ENCODE measurements at regions not wholly inside any gene's neighbourhood (a gene's known extent, or its start where the extent isn't known, plus 50 kb on each side); places are given as distances from the start of the nearest gene placed in this dataset.
"Not testable (repeated sequence)": the region's sequence is repeated elsewhere in the genome, so short reads cannot be mapped to it uniquely, and the experiment has no call there.

DNA sequence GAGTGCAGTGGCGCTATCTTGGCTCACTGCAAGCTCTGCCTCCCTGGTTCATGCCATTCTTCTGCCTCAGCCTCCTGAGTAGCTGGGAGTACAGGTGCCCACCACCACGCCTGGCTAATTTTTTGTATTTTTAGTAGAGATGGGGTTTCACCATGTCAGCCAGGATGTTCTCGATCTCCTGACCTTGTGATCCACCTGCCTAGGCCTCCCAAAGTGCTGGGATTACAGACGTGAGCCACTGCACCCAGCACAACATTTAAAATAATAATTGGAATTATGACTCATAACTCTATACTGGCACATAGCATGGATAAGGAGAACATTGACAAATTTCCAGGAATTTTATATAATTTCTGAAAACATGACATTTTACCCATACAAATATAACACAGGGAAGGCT is 54.2 kb downstream of the DBET start:
- H3K27ac Mint-ChIP-seq; H3K9me3 Mint-ChIP-seq; H3K36me3 Mint-ChIP-seq; H3K4me1 Mint-ChIP-seq (ENCODE audit: low read depth); DNase-seq; intact Hi-C loops (cut with micrococcal nuclease); H3K27me3 Mint-ChIP-seq; POLR2A ChIA-PET; H3K4me3 Mint-ChIP-seq; CTCF ChIA-PET: not testable (repeated sequence)

DNA sequence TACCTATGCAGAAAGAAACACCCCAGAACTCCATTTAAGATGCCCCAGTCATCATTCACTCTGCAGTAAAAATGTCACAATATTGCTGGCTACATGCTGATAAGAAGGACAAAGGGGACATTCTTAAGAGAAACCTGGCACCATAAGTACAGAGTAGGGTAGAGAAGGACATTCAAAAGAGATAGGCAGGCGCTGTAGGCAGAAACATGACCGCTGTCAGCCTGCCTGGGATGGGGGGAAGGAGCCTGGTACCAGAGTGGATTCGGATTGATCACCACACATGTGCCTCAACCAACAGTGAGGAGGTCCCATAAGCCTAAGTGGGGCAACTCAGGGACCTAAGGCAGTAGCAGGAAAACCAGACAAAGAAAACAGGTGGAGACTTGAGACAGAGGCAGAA is 54.1 kb upstream of the DUX4 start:
- H3K36me3 Mint-ChIP-seq; POLR2A ChIA-PET; H3K27me3 Mint-ChIP-seq; H3K9me3 Mint-ChIP-seq; DNase-seq; H3K27ac Mint-ChIP-seq; H3K4me3 Mint-ChIP-seq; intact Hi-C loops (cut with micrococcal nuclease); H3K4me1 Mint-ChIP-seq (ENCODE audit: low read depth); CTCF ChIA-PET: not testable (repeated sequence)

DNA sequence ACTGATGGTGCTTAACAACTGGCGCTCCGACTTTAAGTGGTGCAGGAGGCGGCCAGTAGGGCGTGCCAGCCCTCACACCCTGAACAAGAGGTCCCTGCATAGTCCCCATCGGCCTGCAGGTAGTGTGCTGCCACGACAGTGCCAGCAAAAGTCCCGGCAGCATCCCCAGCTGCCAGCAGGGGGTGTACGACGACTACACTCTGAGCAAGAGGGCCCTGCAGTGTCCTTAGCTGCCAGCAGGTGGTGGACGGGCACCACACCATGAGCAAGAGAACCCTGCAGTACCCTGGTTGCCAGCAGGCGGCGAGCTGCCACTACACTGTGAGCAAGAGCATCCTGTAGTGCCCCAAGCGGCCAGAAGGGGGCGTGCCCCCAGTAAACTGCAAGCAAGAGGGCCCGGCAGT is 53.5 kb upstream of the DUX4 start:
- H3K27me3 Mint-ChIP-seq; intact Hi-C loops (cut with micrococcal nuclease); H3K4me3 Mint-ChIP-seq; H3K9me3 Mint-ChIP-seq; POLR2A ChIA-PET; H3K27ac Mint-ChIP-seq; H3K4me1 Mint-ChIP-seq (ENCODE audit: low read depth); H3K36me3 Mint-ChIP-seq; CTCF ChIA-PET: not testable (repeated sequence)
- peak; percentile 56 for DNase-seq

DNA sequence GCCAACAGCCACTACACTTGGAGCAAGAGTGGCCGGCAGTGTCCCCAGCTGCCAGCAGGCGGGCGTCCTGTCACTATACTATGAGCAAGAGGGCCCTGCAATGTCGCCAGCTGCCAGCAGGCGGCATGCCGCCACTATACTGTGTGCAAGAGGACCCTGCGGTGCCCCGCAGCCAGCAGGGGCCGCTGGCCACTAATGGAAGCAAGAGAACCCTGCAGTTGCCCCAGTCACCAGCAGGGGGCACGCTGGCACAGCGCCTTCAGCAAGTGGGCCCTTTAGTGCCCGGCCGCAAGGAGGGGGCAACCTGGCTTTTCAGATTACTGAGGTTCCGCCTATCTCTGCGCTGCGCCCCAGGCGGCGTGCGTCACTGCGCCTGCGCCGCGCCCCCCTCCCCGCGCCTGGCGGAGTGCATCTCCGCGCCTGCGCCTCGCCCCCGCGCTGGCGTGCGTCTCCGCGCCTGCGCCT is 53.0 kb upstream of the DUX4 start:
- H3K9me3 Mint-ChIP-seq; H3K27ac Mint-ChIP-seq; intact Hi-C loops (cut with micrococcal nuclease); H3K36me3 Mint-ChIP-seq; POLR2A ChIA-PET; CTCF ChIA-PET; H3K4me1 Mint-ChIP-seq (ENCODE audit: low read depth); H3K27me3 Mint-ChIP-seq; DNase-seq; H3K4me3 Mint-ChIP-seq: not testable (repeated sequence)

DNA sequence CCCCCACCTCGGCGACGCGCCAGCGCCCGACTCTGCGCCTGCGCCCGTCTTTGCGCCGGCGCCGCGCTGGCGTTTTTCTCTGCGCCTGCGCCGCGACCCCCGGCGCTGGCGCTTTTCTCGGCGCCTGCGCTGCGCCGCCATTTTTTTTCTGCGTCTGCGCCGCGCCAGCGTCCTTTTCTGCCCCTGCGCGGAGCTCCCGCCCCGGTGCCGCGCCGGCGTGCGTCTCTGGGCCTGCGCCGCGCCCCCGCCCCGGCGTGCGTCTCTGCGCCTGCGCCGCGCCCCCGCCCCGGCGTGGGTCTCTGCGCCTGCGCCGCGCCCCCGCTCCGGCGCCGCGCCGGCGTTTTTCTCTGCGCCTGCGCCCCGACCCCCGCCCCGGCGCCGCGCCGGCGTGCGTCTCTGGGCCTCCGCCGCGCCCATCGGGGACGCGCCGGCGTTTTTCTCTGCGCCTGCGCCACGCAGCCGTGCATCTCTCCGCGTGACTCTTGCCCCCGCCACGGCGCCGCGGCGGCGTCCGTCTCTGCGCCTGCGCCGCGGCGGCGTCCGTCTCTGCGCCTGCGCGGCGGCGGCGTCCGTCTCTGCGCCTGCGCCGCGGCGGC is 52.4 kb upstream of the DUX4 start:
- H3K9me3 Mint-ChIP-seq; CTCF ChIA-PET; DNase-seq; H3K27me3 Mint-ChIP-seq; H3K4me1 Mint-ChIP-seq (ENCODE audit: low read depth); H3K4me3 Mint-ChIP-seq; intact Hi-C loops (cut with micrococcal nuclease); H3K27ac Mint-ChIP-seq; POLR2A ChIA-PET; H3K36me3 Mint-ChIP-seq: not testable (repeated sequence)

DNA sequence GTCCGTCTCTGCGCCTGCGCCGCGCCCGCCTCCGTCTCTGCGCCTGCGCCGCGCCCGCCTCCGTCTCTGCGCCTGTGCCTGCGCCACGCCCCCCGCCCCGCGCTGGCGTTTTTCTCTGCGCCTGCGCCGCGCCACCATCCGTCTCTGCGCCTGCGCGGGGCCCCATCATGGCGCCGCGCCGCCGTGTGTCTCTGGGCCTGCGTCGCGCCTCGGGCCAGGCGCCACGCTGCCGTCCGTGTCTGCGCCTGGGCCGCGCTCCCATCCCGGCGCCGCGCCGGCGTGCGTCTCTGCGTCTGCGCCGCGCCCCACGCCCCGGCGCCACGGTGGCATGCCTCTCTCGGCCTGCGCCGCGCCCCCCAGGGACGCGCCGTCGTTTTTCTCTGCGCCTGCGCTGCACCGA is 51.8 kb upstream of the DUX4 start:
- no peak for DNase-seq
- POLR2A ChIA-PET = no interaction called here
- intact Hi-C loops (cut with micrococcal nuclease) = no loop called here
- Mint-ChIP-seq H3K36me3 (no peaks in the 10 kb centered on the region), H3K9me3 (peaks cover 3% of the 10 kb centered on the region), H3K27ac (no peak overlapping the region), H3K4me3 (no peak overlapping the region), H3K27me3 (no peaks in the 10 kb centered on the region), H3K4me1 (ENCODE audit: low read depth) (no peaks in the 10 kb centered on the region)
- CTCF ChIA-PET = no interaction called here

DNA sequence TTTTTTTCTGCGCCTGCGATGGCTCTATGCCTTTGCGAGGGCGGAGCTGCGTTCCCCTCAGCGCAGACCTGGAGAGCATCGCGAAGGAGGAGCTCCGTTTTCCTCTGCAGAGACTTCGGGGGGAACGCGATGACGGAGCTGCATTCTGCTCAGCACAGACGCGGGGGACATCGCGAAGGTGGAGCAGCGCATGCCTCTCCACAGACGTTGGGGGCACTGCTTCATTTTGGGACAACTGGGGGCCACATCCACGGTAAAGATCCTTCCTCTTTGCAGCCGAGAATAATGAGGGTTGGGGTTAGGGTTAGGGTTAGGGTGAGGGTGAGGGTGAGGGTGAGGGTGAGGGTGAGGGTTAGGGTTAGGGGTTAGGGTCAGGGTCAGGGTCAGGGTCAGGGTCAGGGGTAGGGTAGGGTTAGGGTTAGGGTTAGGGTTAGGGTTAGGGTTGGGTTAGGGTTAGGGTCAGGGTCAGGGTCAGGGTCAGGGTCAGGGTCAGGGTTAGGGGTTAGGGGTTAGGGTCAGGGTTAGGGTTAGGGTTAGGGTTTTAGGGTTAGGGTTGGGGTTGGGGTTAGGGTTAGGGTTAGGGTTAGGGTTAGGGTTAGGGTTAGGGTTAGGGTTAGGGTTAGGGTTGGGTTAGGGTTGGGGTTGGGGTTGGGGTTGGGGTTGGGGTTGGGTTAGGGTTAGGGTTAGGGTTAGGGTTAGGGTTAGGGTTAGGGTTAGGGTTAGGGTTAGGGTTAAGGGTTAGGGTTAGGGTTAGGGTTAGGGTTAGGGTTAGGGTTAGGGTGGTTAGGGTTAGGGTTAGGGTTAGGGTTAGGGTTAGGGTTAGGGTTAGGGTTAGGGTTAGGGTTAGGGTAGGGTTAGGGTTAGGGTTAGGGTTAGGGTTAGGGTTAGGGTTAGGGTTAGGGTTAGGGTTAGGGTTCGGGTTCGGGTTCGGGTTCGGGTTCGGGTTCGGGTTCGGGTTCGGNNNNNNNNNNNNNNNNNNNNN is 51.1 kb upstream of the DUX4 start:
- intact Hi-C loops (cut with micrococcal nuclease); CTCF ChIA-PET; H3K36me3 Mint-ChIP-seq; POLR2A ChIA-PET; H3K4me3 Mint-ChIP-seq; H3K9me3 Mint-ChIP-seq; DNase-seq; H3K27ac Mint-ChIP-seq; H3K27me3 Mint-ChIP-seq; H3K4me1 Mint-ChIP-seq (ENCODE audit: low read depth): not testable (repeated sequence)
